ENCODE measurements at regions not wholly inside any gene's neighbourhood (a gene's known extent, or its start where the extent isn't known, plus 50 kb on each side); places are given as distances from the start of the nearest gene placed in this dataset.

DNA sequence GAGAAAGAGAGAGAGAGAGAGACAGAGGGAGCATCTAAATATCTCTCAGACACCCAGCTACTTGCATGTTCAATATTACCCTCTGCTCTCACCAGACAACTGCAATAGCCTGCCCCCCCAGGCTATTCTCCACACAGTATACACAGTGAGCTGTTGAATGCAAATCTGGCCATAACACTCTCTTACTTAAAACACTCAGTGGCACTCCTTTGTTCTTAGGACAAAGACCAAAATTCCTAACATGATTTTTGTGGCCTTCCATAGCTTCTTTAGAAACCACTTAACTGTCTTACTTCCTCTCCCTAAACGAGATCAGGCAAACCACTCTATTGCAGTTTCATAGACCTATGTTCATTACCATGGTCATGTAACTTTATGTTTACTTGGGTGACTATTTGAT is 903.6 kb upstream of the AUTS2 start:
- TF ChIP-seq, protein P1, sequence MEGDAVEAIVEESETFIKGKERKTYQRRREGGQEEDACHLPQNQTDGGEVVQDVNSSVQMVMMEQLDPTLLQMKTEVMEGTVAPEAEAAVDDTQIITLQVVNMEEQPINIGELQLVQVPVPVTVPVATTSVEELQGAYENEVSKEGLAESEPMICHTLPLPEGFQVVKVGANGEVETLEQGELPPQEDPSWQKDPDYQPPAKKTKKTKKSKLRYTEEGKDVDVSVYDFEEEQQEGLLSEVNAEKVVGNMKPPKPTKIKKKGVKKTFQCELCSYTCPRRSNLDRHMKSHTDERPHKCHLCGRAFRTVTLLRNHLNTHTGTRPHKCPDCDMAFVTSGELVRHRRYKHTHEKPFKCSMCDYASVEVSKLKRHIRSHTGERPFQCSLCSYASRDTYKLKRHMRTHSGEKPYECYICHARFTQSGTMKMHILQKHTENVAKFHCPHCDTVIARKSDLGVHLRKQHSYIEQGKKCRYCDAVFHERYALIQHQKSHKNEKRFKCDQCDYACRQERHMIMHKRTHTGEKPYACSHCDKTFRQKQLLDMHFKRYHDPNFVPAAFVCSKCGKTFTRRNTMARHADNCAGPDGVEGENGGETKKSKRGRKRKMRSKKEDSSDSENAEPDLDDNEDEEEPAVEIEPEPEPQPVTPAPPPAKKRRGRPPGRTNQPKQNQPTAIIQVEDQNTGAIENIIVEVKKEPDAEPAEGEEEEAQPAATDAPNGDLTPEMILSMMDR (IDR thresholded peaks at IDR 0.05; ENCODE audit: low read length): no peak
- TF ChIP-seq EZH2 (optimal IDR thresholded peaks at IDR 0.05; ENCODE audit: low read depth, low read length): no peak
